Fibroblast of the aortic adventitia (primary cell): ENCODE measurements at regions not wholly inside any gene's neighbourhood (a gene's known extent, or its start where the extent isn't known, plus 50 kb on each side); places are given as distances from the start of the nearest gene placed in this dataset.
"Not testable (repeated sequence)": the region's sequence is repeated elsewhere in the genome, so short reads cannot be mapped to it uniquely, and the experiment has no call there.

ENCODE experiments used
- DNase-seq: peaks from one replicate; pipeline ENCODE4 v3.0.0-alpha.2; 2010; ENCODE audit warnings: low read depth
- H3K4me3 ChIP-seq: 2 replicates; pipeline ENCODE4 v1.5.1; 2011; ENCODE audit warnings: low read depth, mild to moderate bottlenecking, control low read depth, low read length, moderate library complexity
- TF ChIP-seq, protein P1 (sequence below): IDR thresholded peaks from 2 replicates; pipeline ENCODE4 v1.5.1; 2011; ENCODE audit warnings: mild to moderate bottlenecking, low read length, control low read depth, inconsistent platforms; ENCODE audit not compliant: insufficient read depth

DNA sequence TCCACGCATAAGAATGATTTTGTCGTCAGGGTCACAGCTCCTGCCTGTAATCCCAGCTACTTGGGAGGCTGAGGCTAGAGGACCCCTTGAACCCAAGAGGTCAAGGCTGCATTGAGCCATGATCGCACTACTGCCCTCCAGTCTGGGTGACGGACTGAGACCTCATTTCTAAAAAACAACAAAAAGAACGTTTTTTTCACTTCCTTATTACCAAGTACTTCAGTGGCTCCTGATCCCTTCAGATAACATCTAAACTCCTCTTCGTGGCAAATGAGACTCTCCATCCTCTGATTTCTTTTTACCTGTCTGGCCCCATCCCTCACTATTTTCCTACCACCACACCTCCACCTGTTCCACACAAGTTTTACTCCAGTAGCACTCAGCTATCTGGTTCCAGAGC, 105.4 kb upstream of the TLK1 start:
- H3K4me3 ChIP-seq: no peak overlapping the region
- TF ChIP-seq, protein P1, sequence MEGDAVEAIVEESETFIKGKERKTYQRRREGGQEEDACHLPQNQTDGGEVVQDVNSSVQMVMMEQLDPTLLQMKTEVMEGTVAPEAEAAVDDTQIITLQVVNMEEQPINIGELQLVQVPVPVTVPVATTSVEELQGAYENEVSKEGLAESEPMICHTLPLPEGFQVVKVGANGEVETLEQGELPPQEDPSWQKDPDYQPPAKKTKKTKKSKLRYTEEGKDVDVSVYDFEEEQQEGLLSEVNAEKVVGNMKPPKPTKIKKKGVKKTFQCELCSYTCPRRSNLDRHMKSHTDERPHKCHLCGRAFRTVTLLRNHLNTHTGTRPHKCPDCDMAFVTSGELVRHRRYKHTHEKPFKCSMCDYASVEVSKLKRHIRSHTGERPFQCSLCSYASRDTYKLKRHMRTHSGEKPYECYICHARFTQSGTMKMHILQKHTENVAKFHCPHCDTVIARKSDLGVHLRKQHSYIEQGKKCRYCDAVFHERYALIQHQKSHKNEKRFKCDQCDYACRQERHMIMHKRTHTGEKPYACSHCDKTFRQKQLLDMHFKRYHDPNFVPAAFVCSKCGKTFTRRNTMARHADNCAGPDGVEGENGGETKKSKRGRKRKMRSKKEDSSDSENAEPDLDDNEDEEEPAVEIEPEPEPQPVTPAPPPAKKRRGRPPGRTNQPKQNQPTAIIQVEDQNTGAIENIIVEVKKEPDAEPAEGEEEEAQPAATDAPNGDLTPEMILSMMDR: no peak
- DNase-seq: no peak

DNA sequence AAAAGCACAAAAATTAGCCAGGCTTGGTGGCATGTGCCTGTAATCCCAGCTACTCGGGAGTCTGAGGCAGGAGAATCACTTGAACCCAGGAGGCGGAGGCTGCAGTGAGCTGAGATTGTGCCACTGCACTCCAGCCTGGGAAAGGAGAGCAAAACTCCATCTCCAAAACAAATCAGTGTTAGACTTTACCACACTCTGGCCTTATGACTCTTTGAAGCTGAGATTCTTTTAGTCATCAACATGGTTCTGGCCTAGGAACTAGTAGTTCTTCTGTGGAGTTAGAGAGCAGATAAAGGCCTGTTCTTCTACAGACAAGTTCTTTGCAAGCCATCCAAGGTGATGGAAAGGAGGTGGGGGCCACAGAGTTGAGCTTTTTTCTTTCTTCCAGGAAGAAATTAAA, 100.8 kb upstream of the TLK1 start:
- not testable (repeated sequence) for DNase-seq, H3K4me3 ChIP-seq

DNA sequence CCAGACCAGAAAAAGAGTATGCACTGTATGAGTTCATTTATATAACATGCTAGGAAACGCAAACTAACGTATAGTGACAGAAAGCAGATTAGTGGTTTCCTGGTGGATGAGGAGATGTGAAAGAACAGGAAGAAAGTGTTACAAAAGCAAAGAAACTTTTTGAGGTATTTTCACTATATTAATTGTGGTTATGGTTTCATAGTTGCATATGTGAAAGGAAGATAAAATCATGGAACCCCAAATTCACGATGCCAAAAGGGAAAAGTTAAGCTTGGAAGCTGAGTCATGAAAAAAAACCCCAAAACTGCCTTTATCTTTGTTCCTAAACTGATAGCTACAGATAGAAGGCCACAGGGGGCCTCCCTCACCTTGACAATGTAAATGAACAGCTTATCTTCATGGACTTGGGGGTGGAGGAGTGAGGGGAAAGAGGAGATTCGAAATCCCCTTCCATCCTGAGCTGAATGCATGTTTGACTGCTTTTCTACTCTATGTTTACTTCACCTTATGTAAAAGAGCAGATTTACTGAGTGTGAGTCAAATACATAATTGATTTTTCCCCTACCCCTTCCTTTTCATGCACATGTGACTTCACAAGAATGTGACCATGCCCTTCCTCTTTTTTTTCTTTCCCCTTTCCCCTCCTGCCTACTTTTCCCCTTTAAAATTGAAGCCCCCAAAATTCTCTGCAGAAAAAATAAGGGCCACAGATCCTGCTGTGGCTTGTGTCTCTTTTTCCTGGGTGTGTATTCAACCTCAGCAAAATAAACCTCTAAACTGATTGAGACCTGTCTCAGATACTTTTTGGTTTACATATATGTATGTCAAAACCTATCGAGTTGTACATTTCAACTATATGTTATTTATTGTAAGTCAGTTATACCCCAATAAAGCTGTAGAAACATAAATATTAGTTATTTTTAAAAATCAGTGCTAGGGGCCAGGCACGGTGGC, 100.1 kb upstream of the TLK1 start:
- no peak for DNase-seq
- TF ChIP-seq, protein P1: no peak
- H3K4me3 ChIP-seq: no peak overlapping the region

DNA sequence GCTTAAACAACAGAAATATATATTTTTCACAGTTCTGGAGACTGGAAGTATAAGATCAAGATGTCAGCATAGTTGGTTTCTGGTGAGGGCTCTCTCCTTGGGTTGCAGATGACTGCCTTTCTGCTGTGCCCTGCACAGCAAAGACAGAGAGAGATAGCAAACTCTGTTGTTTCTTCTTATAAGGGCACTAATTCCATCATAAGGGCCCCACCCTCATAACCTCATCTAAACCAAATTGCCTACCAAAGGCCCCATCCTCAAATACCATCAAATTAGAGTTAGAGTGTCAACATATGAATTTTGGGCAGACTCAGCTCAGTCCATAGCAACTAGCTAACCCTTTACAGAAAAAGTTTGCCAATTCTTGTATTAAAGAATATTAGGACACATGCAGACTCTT, 94.0 kb upstream of the TLK1 start:
- no peak for DNase-seq
- TF ChIP-seq, protein P1: no peak
- H3K4me3 ChIP-seq: no peak overlapping the region

DNA sequence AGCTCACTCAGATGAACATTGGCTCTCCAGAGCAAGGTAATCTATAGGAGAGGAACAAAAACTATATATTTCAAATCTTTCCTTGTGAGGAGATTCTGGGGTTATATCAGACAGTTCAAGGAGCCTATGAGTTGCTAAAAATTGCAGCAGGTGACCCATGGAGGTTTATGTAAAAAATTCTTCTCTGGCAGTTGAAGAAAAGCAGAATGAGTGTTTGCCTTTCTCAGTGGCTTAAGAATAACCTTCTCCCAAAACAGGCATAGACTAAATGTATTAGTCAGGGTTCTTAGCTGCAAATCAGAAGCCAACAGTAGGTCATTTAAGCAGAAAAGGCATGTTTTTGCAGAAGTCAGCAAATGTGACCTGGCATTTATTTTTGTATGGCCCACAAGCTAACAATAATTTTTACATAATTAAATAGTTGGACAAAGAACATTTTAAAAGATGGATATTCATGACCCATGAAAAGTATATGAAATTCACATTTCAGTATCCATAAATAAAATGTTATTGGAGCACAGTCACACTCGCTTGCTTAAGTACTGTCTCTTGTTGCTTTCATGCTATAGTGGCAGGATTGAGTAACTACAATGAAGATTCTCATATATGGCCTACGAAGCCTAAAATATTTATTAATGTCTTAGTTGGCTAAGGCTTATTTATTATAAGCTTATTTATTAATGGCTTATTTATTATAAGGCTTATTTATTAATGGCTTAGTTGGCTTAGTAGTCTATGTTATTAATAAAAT, 93.4 kb upstream of the TLK1 start:
- TF ChIP-seq, protein P1: no peak
- H3K4me3 ChIP-seq: no peak overlapping the region
- DNase-seq: no peak

DNA sequence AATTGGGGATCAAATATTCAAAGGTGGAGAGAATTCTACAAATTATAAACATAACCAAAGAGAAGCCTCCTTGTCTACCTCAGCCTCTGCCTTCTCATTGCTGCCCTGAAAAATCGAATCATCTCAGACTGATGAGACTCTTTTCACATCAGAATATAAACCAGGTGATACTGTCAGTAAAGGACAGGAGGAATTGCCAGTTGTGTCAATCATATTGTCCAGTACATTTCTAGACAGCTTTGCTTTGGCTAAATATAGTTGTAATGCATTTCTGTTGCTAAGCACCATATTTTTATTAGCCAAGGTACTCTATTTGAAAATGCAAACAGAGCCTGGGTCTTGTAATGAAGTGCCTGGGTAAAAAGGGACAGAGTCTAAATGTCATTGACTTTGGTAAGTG, 92.6 kb upstream of the TLK1 start:
- DNase-seq: no peak
- TF ChIP-seq, protein P1: no peak
- no peak overlapping the region for H3K4me3 ChIP-seq

DNA sequence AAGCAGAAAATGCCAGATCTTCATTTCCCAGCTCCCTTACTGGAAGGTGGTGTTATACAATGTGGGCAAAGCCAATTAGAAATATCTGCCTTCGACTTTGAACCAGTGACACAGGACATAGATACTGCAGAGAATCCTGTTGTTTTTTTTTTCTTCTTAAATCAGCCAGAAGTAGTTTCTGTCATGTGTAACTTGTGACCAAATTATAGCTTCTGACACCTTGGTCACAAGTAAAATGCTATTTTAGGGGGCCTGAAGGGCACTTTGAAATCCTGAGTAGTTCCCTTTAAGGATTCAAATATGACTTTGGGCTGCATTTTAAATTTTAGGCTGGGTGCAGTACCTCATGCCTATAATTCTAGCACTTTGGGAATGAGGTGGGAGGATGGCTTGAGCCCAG, 89.0 kb upstream of the TLK1 start:
- TF ChIP-seq, protein P1: no peak
- H3K4me3 ChIP-seq: no peak overlapping the region
- no peak for DNase-seq
